WTC11 (cell line): ENCODE measurements at regions not wholly inside any gene's neighbourhood (a gene's known extent, or its start where the extent isn't known, plus 50 kb on each side); places are given as distances from the start of the nearest gene placed in this dataset.

Source experiments
- ATAC-seq: fragments of 200-7000 bp; cut with Tn5 transposase; 2 replicates; pipeline ENCODE4 v1.10.0; 2021; ENCODE audit warnings: mild to moderate bottlenecking, moderate library complexity
- CTCF ChIA-PET: fragments of 300-600 bp; sonication (Branson Sonifier 250); formaldehyde crosslinking; loops from one replicate; lab custom pipeline; 2021; ENCODE audit warnings: antibody characterized with exemption; lab: Charles Lee
- POLR2A ChIA-PET: fragments of 350-600 bp; sonication (Branson Sonifier 250); formaldehyde crosslinking; loops from one replicate; lab custom pipeline; 2021; ENCODE audit warnings: antibody characterized with exemption; lab: Charles Lee
- DNase-seq: peaks from one replicate; pipeline ENCODE4 v3.0.0; 2021; ENCODE audit warnings: low spot score
- H3K27ac Mint-ChIP-seq: 2 replicates; pipeline ENCODE4 v1.8.0; 2021; ENCODE audit warnings: mixed read lengths
- H3K27me3 Mint-ChIP-seq: 2 replicates; pipeline ENCODE4 v1.8.0; 2021; ENCODE audit warnings: low read depth, mild to moderate bottlenecking, moderate library complexity, mixed read lengths
- H3K36me3 Mint-ChIP-seq: 2 replicates; pipeline ENCODE4 v1.8.0; 2021; ENCODE audit warnings: mixed read lengths
- H3K4me1 Mint-ChIP-seq: 2 replicates; pipeline ENCODE4 v1.8.0; 2022; ENCODE audit warnings: mixed read lengths
- H3K4me3 Mint-ChIP-seq: 2 replicates; pipeline ENCODE4 v1.8.0; 2021; ENCODE audit warnings: mild to moderate bottlenecking, moderate library complexity, mixed read lengths
- H3K9me3 Mint-ChIP-seq: 2 replicates; pipeline ENCODE4 v1.8.0; 2021; ENCODE audit warnings: mixed read lengths
- AR ChIP-seq: fragments of 250-450 bp; sonication (Bioruptor Pico); IDR thresholded peaks from 2 replicates; pipeline ENCODE4 v1.9.0; 2021; ENCODE audit warnings: mild to moderate bottlenecking
- ATF6 ChIP-seq: sonication (generic); formaldehyde crosslinking; IDR thresholded peaks from 2 replicates; pipeline ENCODE4 v1.8.1; 2023; ENCODE audit warnings: mild to moderate bottlenecking, missing genetic modification reagents
- E2F1 ChIP-seq: sonication (generic); formaldehyde crosslinking; IDR thresholded peaks from 2 replicates; pipeline ENCODE4 v1.8.0; 2022; ENCODE audit warnings: mild to moderate bottlenecking, missing genetic modification reagents
- E2F4 ChIP-seq: sonication (generic); formaldehyde crosslinking; IDR thresholded peaks from 2 replicates; pipeline ENCODE4 v1.8.1; 2022; ENCODE audit warnings: low read depth, mild to moderate bottlenecking, moderate library complexity, missing genetic modification reagents, borderline replicate concordance
- ELF4 ChIP-seq: sonication (generic); formaldehyde crosslinking; IDR thresholded peaks from 2 replicates; pipeline ENCODE4 v1.8.1; 2022; ENCODE audit warnings: low read depth, mild to moderate bottlenecking, moderate library complexity, missing genetic modification reagents
- FOXP1 ChIP-seq: sonication (generic); formaldehyde crosslinking; IDR thresholded peaks from 2 replicates; pipeline ENCODE4 v1.8.0; 2022; ENCODE audit warnings: missing genetic modification reagents, mild to moderate bottlenecking, moderate library complexity, borderline replicate concordance
- FOXP4 ChIP-seq: sonication (generic); formaldehyde crosslinking; IDR thresholded peaks from 2 replicates; pipeline ENCODE4 v1.8.0; 2022; ENCODE audit warnings: mild to moderate bottlenecking, missing genetic modification reagents
- GRHL2 ChIP-seq: fragments of 250-450 bp; sonication (Bioruptor Pico); IDR thresholded peaks from 2 replicates; pipeline ENCODE4 v1.8.0; 2022; ENCODE audit warnings: mild to moderate bottlenecking, moderate library complexity; ENCODE audit not compliant: insufficient replicate concordance, severe bottlenecking
- IRF1 ChIP-seq: sonication (generic); formaldehyde crosslinking; IDR thresholded peaks from 2 replicates; pipeline ENCODE4 v1.8.0; 2023; ENCODE audit warnings: missing genetic modification reagents
- IRF2 ChIP-seq: sonication (generic); formaldehyde crosslinking; IDR thresholded peaks from 2 replicates; pipeline ENCODE4 v1.8.0; 2022; ENCODE audit warnings: low read depth, missing genetic modification reagents, borderline replicate concordance
- NR2C2 ChIP-seq: sonication (generic); formaldehyde crosslinking; IDR thresholded peaks from 2 replicates; pipeline ENCODE4 v1.8.0; 2022; ENCODE audit warnings: mild to moderate bottlenecking, missing genetic modification reagents
- NR3C1 ChIP-seq: sonication (generic); formaldehyde crosslinking; conservative IDR thresholded peaks from 2 replicates; pipeline ENCODE4 v1.8.1; 2023; ENCODE audit warnings: low read depth, mild to moderate bottlenecking, missing genetic modification reagents
- SMAD3 ChIP-seq: sonication (generic); formaldehyde crosslinking; IDR thresholded peaks from 2 replicates; pipeline ENCODE4 v1.8.0; 2022; ENCODE audit warnings: missing genetic modification reagents, mild to moderate bottlenecking, borderline replicate concordance
- SMAD4 ChIP-seq: sonication (generic); formaldehyde crosslinking; IDR thresholded peaks from 2 replicates; pipeline ENCODE4 v1.8.0; 2022; ENCODE audit warnings: mild to moderate bottlenecking, missing genetic modification reagents
- TEAD1 ChIP-seq: sonication (generic); formaldehyde crosslinking; IDR thresholded peaks from 2 replicates; pipeline ENCODE4 v1.8.0; 2022; ENCODE audit warnings: mild to moderate bottlenecking, missing genetic modification reagents
- USF2 ChIP-seq: sonication (generic); formaldehyde crosslinking; IDR thresholded peaks from 2 replicates; pipeline ENCODE4 v1.8.1; 2023; ENCODE audit warnings: mild to moderate bottlenecking, missing genetic modification reagents, moderate library complexity
- ZMAT4 ChIP-seq: fragments of 250-450 bp; sonication (Bioruptor Pico); IDR thresholded peaks from 2 replicates; pipeline ENCODE4 v1.9.0; 2021; ENCODE audit warnings: mild to moderate bottlenecking
- ZNF121 ChIP-seq: sonication (generic); formaldehyde crosslinking; IDR thresholded peaks from 2 replicates; pipeline ENCODE4 v1.8.0; 2023; ENCODE audit warnings: missing genetic modification reagents
- ZNF263 ChIP-seq: sonication (generic); formaldehyde crosslinking; IDR thresholded peaks from 2 replicates; pipeline ENCODE4 v1.8.1; 2022; ENCODE audit warnings: low read depth, mild to moderate bottlenecking, moderate library complexity, missing genetic modification reagents

GRCh38 chr1:4107291-4107690 is 207.2 kb upstream of the C1orf174 start:
- DNase-seq: no peak
- peaks cover 57% of the 10 kb centered on the region for H3K36me3 Mint-ChIP-seq
- H3K27ac Mint-ChIP-seq: no peak overlapping the region
- ATAC-seq: no peak
- TF ChIP-seq GRHL2 (CRISPR knock-in tag): no peak
- TF ChIP-seq ATF6 (CRISPR knock-in tag): no peak
- no peak for TF ChIP-seq IRF1 (CRISPR knock-in tag)
- no peak for TF ChIP-seq SMAD3 (CRISPR knock-in tag)
- TF ChIP-seq USF2: no peak
- no peak for TF ChIP-seq ZNF263
- POLR2A ChIA-PET: no interaction called here
- peaks cover 59% of the 10 kb centered on the region for H3K9me3 Mint-ChIP-seq
- no peak overlapping the region for H3K4me3 Mint-ChIP-seq
- CTCF ChIA-PET: no interaction called here
- no peaks in the 10 kb centered on the region for H3K4me1 Mint-ChIP-seq
- H3K27me3 Mint-ChIP-seq: peaks cover 7% of the 10 kb centered on the region

- H3K4me1 Mint-ChIP-seq: no peaks in the 10 kb centered on the region
- no peak overlapping the region for H3K27ac Mint-ChIP-seq
- no peak overlapping the region for H3K4me3 Mint-ChIP-seq
- ATAC-seq (no peak), DNase-seq (no peak)
- peaks cover 65% of the 10 kb centered on the region for H3K36me3 Mint-ChIP-seq
- H3K27me3 Mint-ChIP-seq: peaks cover 7% of the 10 kb centered on the region
- POLR2A ChIA-PET: no interaction called here
- TF ChIP-seq ATF6 (CRISPR knock-in tag) (no peak), ELF4 (CRISPR knock-in tag) (no peak), AR (CRISPR knock-in tag) (no peak), E2F1 (CRISPR knock-in tag) (no peak), E2F4 (CRISPR knock-in tag) (no peak), ZNF121 (CRISPR knock-in tag) (no peak), ZMAT4 (CRISPR knock-in tag) (no peak), NR2C2 (CRISPR knock-in tag) (no peak), NR3C1 (CRISPR knock-in tag) (no peak), IRF2 (CRISPR knock-in tag) (no peak), SMAD4 (CRISPR knock-in tag) (no peak), FOXP4 (no peak), TEAD1 (CRISPR knock-in tag) (no peak), FOXP1 (no peak)
- peaks cover 65% of the 10 kb centered on the region for H3K9me3 Mint-ChIP-seq
- CTCF ChIA-PET: no interaction called here
These were observed 208.3 kb upstream of the C1orf174 start for GRCh38 chr1:4108331-4108730.
